ENCODE measurements at regions not wholly inside any gene's neighbourhood (a gene's known extent, or its start where the extent isn't known, plus 50 kb on each side); places are given as distances from the start of the nearest gene placed in this dataset.

GRCh38 chr13:39909634-39910033 is 254.2 kb downstream of the COG6 start:
- DNase-seq (ENCODE audit: insufficient read length, low spot score), result no peak
- no peak for TF ChIP-seq CTCF (IDR thresholded peaks at IDR 0.05; ENCODE audit: insufficient read depth, missing control alignments)
- no peak for FAIRE-seq

DNA sequence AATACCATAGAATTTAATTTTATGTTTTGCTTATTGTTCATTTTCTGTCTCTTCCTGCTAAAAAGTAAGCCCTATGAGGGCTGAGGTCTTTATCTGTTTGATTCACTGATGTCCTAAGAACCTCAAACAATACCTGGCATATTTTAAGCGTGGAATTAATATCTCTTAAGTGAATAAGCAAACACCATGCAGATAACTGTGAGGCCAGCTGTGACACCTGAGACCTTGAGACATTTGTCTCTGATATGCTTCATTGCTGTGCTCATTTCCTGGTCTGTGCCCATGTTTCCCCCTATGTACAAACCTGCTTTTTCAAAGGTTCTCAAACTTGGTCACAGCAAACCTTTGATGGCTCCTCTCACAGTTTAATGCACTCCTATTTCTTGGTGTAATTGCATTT is 254.6 kb downstream of the COG6 start:
- DNase-seq (ENCODE audit: insufficient read length, low spot score) (no peak), FAIRE-seq (no peak)
- TF ChIP-seq CTCF (IDR thresholded peaks at IDR 0.05; ENCODE audit: insufficient read depth, missing control alignments), result no peak

- DNase-seq (ENCODE audit: insufficient read length, low spot score) (no peak), FAIRE-seq (no peak)
- no peak for TF ChIP-seq CTCF (IDR thresholded peaks at IDR 0.05; ENCODE audit: insufficient read depth, missing control alignments)
Observed at GRCh38 chr13:39910833-39911232, 255.4 kb downstream of the COG6 start.

DNA sequence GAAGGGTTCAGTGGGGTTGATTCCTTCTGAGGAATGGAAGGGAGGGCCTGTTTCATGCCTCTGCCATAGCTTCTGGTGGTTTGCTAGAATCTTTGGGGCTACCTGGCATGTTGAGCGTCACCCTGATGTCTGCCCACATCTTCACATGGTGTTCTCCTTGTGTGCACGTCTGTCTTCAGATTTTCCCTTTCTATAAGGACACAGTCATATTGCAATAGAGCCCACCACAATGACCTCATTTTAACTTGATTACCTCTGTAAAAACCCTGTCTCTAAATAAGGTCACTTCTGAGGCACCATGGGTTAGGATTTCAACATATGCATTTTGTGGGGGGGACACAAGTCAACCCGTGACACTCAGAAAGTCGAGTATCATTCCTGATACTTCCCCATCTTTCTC is 257.9 kb downstream of the COG6 start:
- FAIRE-seq (no peak), DNase-seq (ENCODE audit: insufficient read length, low spot score) (no peak)
- TF ChIP-seq CTCF (IDR thresholded peaks at IDR 0.05; ENCODE audit: insufficient read depth, missing control alignments), result no peak

DNA sequence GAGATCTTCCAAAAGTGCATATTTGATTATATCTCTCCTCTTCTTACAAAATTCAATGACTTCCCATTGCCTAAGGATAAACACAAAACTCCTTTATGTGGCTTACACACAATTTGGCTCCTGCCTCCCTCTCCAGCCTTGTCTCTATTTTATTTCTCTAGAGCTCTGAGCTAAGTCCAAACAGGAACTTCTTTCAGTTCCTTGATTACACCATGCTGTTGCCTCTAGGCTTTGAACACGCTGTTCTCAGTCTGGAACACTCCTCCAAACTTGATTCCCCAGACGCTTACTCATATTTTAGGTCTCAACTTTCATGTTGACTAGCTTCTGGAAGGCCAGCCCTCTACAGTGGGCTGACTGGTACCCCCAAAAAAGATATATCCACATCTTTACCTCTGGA is 258.5 kb downstream of the COG6 start:
- DNase-seq (ENCODE audit: insufficient read length, low spot score) (no peak), FAIRE-seq (no peak)
- TF ChIP-seq CTCF (IDR thresholded peaks at IDR 0.05; ENCODE audit: insufficient read depth, missing control alignments), result no peak

DNA sequence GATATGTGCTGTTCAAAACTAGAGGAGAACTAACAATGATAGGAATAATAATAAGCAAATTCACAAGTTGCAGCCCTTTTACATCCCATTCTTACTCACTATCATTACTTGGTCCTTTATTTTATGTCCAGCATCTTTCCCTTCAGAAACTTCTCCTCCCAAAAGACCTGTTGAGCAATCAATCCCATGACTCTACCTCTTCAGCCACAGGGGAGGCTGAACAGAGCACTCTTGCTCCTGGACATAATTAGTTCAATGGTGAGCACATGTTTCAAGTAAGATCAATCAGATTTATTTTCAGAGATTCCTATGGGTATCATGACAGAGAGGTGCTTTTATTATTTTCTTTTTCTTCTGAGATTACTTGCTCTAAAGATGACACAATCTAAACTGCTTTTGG is 260.0 kb downstream of the COG6 start:
- TF ChIP-seq CTCF (IDR thresholded peaks at IDR 0.05; ENCODE audit: insufficient read depth, missing control alignments), result no peak
- FAIRE-seq (no peak), DNase-seq (ENCODE audit: insufficient read length, low spot score) (no peak)

DNA sequence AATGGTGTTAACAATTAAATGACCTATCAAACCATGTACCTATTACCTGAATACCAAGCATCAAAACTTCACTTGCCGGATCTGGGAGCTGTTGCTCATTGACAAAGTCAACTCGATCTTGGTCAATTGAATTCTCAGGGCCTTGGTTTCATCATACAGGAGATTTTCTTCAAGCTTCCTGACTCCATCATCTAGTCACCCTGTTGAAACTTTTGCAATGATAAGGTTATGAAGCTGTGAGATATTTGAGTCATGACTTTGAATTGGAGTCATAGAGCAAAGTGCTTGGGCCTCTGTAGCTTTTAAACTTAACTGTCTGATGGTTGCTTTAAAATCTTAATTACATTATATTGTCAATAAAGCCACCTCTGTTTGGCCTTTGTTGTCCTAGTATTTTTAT is 260.9 kb downstream of the COG6 start:
- DNase-seq (ENCODE audit: insufficient read length, low spot score), result no peak
- TF ChIP-seq CTCF (IDR thresholded peaks at IDR 0.05; ENCODE audit: insufficient read depth, missing control alignments), result no peak
- FAIRE-seq, result no peak

Measured in D721Med (cell line).